ENCODE measurements at regions not wholly inside any gene's neighbourhood (a gene's known extent, or its start where the extent isn't known, plus 50 kb on each side); places are given as distances from the start of the nearest gene placed in this dataset.

DNA sequence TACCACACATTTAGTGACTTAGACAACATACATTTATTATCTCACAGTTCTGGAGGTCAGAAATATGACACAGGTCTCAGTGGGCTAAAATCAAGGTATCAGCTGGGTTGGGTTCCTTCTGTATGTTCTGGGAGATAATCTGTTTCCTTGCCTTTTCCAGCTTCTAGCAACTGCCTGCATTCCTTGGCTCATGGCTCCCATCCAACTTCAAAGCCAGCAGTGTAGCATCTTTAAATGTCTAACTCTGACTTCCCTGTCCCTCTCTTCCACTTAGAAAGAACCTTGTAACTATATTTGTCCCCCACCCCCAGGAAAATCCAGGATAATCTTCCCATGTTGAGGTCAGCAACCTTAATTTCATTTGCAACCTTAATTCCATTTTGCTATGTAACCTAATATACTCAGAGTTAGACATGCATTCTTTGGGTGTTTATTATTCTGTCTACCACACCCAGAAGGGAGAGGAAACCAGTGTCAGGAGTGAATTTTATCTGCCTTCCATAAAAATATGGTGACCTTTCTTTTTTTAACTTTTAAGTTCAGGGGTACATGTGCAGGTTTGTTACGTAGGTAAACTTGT lies 57.3 kb upstream of the SMIM30 start:
- no peaks in the 10 kb centered on the region for H3K36me3 ChIP-seq
- H3K27ac ChIP-seq, result no peak overlapping the region
- H3K4me1 ChIP-seq, result no peaks in the 10 kb centered on the region
- DNase-seq (ENCODE audit: low spot score in 2 of 2), result no peak
- no peaks in the 10 kb centered on the region for H3K9me3 ChIP-seq
- TF ChIP-seq, protein P1, sequence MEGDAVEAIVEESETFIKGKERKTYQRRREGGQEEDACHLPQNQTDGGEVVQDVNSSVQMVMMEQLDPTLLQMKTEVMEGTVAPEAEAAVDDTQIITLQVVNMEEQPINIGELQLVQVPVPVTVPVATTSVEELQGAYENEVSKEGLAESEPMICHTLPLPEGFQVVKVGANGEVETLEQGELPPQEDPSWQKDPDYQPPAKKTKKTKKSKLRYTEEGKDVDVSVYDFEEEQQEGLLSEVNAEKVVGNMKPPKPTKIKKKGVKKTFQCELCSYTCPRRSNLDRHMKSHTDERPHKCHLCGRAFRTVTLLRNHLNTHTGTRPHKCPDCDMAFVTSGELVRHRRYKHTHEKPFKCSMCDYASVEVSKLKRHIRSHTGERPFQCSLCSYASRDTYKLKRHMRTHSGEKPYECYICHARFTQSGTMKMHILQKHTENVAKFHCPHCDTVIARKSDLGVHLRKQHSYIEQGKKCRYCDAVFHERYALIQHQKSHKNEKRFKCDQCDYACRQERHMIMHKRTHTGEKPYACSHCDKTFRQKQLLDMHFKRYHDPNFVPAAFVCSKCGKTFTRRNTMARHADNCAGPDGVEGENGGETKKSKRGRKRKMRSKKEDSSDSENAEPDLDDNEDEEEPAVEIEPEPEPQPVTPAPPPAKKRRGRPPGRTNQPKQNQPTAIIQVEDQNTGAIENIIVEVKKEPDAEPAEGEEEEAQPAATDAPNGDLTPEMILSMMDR (IDR thresholded peaks at IDR 0.05), result no peak
- intact Hi-C loops (cut with DNase I), result no loop called here
- H3K4me3 ChIP-seq, result no peak overlapping the region
- H3K27me3 ChIP-seq, result no peaks in the 10 kb centered on the region

DNA sequence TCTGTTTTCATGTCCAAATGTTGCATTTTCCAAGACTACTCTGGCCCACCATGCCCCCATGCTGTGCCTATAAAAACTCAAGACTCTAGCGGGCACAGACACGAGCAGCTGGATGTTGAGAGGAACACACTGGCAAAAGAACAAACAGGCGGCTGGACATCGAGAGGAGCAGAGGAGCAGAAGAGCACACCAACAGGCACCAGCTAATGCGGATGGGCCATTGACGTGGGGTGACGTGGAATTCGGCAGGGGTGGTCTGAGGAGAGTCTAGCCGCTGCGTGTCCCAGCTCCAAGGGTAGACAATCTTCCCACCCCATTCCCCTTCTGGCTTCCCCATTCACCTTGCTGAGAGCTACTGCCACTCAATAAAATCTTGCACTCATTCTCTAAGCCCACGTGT lies 54.4 kb upstream of the SMIM30 start:
- Histone ChIP-seq H3K4me1 (no peaks in the 10 kb centered on the region), H3K27me3 (no peaks in the 10 kb centered on the region), H3K9me3 (no peaks in the 10 kb centered on the region), H3K27ac (no peak overlapping the region), H3K36me3 (no peaks in the 10 kb centered on the region), H3K4me3 (no peak overlapping the region)
- TF ChIP-seq, protein P1 (IDR thresholded peaks at IDR 0.05), result no peak
- intact Hi-C loops (cut with DNase I), result no loop called here
- DNase-seq (ENCODE audit: low spot score in 2 of 2), result no peak

DNA sequence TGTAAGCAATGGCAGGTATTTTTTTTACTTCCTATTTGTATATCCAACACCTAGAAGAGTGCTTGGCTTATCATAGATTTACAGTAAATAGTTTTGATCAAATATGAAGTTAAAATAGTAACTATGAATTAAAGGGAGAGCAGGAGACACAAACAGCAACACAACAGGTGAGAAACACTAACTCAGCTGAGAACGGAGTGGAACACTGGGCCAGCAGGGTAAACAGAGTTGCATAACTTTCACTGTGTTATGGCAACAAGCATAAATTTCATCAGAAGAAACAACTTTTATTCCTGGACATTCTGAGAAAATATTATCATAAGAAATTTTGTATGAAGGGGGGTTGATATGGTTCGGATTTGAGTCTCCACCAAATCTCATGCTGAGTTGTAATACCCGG lies 52.2 kb upstream of the SMIM30 start:
- H3K36me3 ChIP-seq, result no peaks in the 10 kb centered on the region
- H3K27ac ChIP-seq, result no peak overlapping the region
- H3K4me1 ChIP-seq, result no peaks in the 10 kb centered on the region
- TF ChIP-seq, protein P1 (IDR thresholded peaks at IDR 0.05), result no peak
- H3K9me3 ChIP-seq, result no peaks in the 10 kb centered on the region
- DNase-seq (ENCODE audit: low spot score in 2 of 2), result no peak
- no peak overlapping the region for H3K4me3 ChIP-seq
- intact Hi-C loops (cut with DNase I), result no loop called here
- no peaks in the 10 kb centered on the region for H3K27me3 ChIP-seq

All from ascending aorta (tissue), 2 donors.